Stomach (tissue), 4 donors: ENCODE measurements at regions not wholly inside any gene's neighbourhood (a gene's known extent, or its start where the extent isn't known, plus 50 kb on each side); places are given as distances from the start of the nearest gene placed in this dataset.

Source experiments
- CTCF ChIP-seq, 7 experiments: fragments of 450-650 bp in 4 of 7; fragments of 200-600 bp in 3 of 7; sonication (generic) in 3 of 7; IDR thresholded peaks; one replicate each; pipeline ENCODE4 v1.5.1; 2016 to 2019; ENCODE audit warnings: antibody characterized with exemption in 7 of 7, control low read depth in 2 of 7, mild to moderate bottlenecking in 1 of 7
- EP300 ChIP-seq: sonication (generic); formaldehyde crosslinking; IDR thresholded peaks from one replicate; pipeline ENCODE4 v1.6.1; 2017; ENCODE audit warnings: antibody characterized with exemption
- POLR2A ChIP-seq, 4 donors: fragments of 450-650 bp; IDR thresholded peaks; one replicate each; pipeline ENCODE4 v1.6.1; 2016; ENCODE audit warnings: antibody characterized with exemption in 4 of 4, control low read depth in 2 of 4, mild to moderate bottlenecking in 1 of 4, moderate library complexity in 1 of 4

GRCh38 chr15:24292837-24293236, 382.7 kb upstream of the NPAP1 start:
- no peak for TF ChIP-seq CTCF (IDR thresholded peaks at IDR 0.05)
- no peak for TF ChIP-seq POLR2A (IDR thresholded peaks at IDR 0.05)
- TF ChIP-seq EP300: no peak
